NT2/D1 (cell line): ENCODE measurements at regions not wholly inside any gene's neighbourhood (a gene's known extent, or its start where the extent isn't known, plus 50 kb on each side); places are given as distances from the start of the nearest gene placed in this dataset.

Source experiments
- SUZ12 ChIP-seq: IDR thresholded peaks from 2 replicates; pipeline ENCODE4 v1.6.1; 2011; ENCODE audit not compliant: insufficient read length, insufficient read depth; ENCODE audit errors: extremely low read depth
- YY1 ChIP-seq: IDR thresholded peaks from 2 replicates; pipeline ENCODE4 v1.6.1; 2011; ENCODE audit not compliant: insufficient read length, insufficient read depth

DNA sequence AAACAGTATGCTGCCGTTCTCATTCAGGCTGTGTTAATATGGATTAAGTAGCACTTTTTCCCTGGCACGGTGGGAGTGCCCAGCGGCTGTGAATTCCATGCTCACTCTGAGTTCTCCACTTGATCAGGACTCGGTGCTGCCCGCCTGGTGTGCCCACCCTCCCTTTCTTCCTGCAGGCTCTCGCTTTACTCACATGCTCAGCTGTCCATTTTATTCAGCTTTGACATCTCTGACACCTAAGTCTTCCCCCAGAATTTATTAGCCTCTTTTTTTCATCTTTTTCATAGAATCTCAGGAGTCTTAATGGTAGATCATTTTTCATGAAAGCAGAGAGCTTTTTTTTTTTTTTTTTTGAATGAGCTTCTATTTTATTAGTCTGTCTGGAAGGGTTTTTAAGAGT, 626.5 kb downstream of the IRX1 start:
- TF ChIP-seq SUZ12 (no peak), YY1 (no peak)
